Brain microvascular endothelial cell (primary cell): ENCODE measurements at regions not wholly inside any gene's neighbourhood (a gene's known extent, or its start where the extent isn't known, plus 50 kb on each side); places are given as distances from the start of the nearest gene placed in this dataset.

Experiments used
- DNase-seq: peaks from one replicate; pipeline ENCODE4 v3.0.0-alpha.2; 2020
- H3K27ac ChIP-seq: fragments of 250-450 bp; sonication (Bioruptor Pico); 2 replicates; pipeline ENCODE4 v1.5.1; 2020; ENCODE audit warnings: mild to moderate bottlenecking, moderate library complexity
- H3K27me3 ChIP-seq: fragments of 250-450 bp; sonication (Bioruptor Pico); replicated peaks from 2 replicates; pipeline ENCODE4 v1.5.1; 2020; ENCODE audit warnings: mild to moderate bottlenecking
- H3K36me3 ChIP-seq: fragments of 250-450 bp; sonication (Bioruptor Pico); replicated peaks from 2 replicates; pipeline ENCODE4 v1.5.1; 2020; ENCODE audit warnings: mild to moderate bottlenecking
- H3K4me3 ChIP-seq: 2 replicates; pipeline ENCODE4 v1.5.1; 2011; ENCODE audit warnings: low read depth, mild to moderate bottlenecking, control low read depth, low read length, moderate library complexity
- in situ Hi-C: cut with HindIII; loops from 2 replicates; pipeline ENCODE4 v1.10.0; 2017; ENCODE audit warnings: low sequenced_read_pairs, low pct_ligation_motif_present
- TF ChIP-seq, protein P1 (sequence below): IDR thresholded peaks from 2 replicates; pipeline ENCODE4 v1.5.1; 2011; ENCODE audit warnings: low read depth, mild to moderate bottlenecking, moderate library complexity, low read length, control low read depth, inconsistent platforms; ENCODE audit errors: missing control alignments

DNA sequence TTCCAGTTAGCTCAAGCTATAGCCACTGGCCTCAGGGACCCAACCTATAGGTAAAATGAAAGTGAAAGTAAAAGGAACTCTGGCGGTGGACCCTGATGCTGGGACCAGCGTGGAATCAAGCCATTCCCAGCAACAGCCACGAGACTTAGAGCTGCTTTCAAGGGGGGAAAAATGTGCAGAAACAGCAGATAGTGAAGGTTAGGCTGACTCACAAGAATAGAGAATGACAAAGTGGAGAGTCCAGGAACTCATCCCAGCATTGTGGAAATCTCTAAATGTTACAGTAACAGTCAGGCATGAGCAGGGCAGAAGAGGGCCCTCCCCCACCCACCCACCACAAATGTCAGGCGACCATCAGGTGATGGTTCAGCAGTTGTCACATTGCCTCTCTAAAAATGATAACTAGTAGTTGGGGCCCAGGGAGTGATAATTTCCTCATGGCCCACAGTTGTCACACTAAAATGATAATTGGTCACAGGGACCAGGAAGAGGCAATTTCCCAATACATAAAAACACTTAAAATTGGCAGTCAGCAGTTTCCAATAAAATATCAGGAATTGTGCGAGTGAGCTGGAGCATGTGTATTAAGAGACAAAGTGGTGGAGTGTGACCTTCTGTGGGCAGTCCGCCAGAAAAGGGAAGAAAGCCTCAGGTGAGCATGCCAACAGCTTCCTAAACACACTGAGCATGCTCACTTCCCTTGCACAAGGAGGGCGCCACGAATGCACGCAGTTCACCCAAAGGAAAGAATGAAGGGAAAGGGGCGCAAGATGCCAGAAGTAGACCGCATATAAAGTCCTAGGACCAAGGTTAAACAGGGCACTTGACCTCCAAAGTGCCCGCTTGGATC is 129.8 kb upstream of the PPP1R3A start:
- Histone ChIP-seq H3K27me3 (no peaks in the 10 kb centered on the region), H3K36me3 (no peaks in the 10 kb centered on the region), H3K27ac (peak overlapping the region; percentile 51), H3K4me3 (no peak overlapping the region)
- in situ Hi-C loops: no loop called here
- TF ChIP-seq, protein P1, sequence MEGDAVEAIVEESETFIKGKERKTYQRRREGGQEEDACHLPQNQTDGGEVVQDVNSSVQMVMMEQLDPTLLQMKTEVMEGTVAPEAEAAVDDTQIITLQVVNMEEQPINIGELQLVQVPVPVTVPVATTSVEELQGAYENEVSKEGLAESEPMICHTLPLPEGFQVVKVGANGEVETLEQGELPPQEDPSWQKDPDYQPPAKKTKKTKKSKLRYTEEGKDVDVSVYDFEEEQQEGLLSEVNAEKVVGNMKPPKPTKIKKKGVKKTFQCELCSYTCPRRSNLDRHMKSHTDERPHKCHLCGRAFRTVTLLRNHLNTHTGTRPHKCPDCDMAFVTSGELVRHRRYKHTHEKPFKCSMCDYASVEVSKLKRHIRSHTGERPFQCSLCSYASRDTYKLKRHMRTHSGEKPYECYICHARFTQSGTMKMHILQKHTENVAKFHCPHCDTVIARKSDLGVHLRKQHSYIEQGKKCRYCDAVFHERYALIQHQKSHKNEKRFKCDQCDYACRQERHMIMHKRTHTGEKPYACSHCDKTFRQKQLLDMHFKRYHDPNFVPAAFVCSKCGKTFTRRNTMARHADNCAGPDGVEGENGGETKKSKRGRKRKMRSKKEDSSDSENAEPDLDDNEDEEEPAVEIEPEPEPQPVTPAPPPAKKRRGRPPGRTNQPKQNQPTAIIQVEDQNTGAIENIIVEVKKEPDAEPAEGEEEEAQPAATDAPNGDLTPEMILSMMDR: no peak
- DNase-seq: peak; percentile 32

DNA sequence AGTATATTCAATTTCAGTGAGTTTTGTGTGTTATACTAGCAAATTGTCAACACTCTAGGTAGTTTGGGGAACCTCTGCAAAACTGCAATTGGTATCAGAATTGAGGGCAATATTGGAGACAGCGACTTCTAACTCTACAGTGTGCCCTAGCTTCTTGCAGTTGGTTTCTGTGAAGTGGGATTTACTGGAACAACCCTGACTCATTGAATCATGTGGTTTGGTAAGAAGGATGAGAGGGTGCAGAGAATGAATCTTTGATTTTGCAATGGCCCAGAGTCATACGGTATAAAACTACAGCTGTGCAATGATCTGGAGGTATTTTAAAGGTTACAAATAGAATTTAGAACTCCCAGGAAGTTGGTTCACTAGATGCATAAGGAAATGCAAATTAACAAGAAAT is 129.1 kb upstream of the PPP1R3A start:
- Histone ChIP-seq H3K27me3 (no peaks in the 10 kb centered on the region), H3K27ac (peak overlapping the region; percentile 51), H3K36me3 (no peaks in the 10 kb centered on the region), H3K4me3 (no peak overlapping the region)
- TF ChIP-seq, protein P1: no peak
- in situ Hi-C loops: no loop called here
- peak; percentile 60 for DNase-seq

DNA sequence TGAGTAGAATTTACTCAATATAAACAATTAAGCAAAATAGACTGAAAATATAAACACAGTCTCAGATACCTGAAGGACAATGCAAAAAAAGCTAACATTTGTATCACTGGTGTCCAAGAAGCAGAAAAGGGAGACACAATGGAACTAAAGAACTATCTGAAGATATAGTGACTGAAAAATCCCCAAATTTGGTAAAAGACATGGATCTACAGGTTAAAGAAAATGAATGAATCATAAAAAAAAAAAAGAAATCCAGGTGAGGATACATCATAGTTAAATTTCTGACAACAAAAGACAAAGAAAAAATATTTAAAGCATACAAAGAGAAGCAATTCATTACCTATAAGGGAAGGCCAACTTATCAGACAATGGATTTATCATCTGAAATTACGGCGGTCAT is 114.7 kb upstream of the PPP1R3A start:
- no peaks in the 10 kb centered on the region for H3K27me3 ChIP-seq
- no peaks in the 10 kb centered on the region for H3K36me3 ChIP-seq
- no peak overlapping the region for H3K27ac ChIP-seq
- TF ChIP-seq, protein P1: no peak
- H3K4me3 ChIP-seq: no peak overlapping the region
- in situ Hi-C loops: no loop called here
- DNase-seq: no peak

DNA sequence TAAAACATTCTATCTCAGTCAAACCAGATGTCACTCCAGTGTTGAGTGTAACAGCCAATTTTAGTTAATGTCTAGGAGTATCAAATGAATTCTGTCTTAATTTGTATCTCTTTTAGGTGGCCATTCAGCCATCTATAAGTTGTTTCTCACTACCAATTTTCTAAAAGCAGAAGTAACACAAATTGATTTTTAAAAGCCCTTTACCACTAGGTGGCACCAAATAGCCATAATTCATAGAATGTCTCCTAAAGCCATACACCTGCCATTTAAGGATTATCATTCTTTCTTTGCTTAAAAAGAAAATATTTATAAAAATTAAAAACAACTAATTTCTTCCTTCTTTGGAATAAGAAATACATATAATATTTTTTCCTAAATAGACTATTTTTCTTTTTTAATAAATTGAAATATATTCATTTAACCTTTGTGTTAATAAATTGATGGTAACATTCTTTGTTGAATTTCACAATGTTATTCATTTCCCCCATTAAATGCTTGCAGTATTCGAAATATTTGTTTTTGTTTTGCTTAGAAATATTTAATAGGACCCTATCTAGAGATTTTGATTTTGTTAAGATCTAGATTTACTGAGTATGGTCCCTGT is 107.8 kb upstream of the PPP1R3A start:
- H3K36me3 ChIP-seq: no peaks in the 10 kb centered on the region
- H3K27ac ChIP-seq: no peak overlapping the region
- TF ChIP-seq, protein P1: peak; percentile 35
- H3K4me3 ChIP-seq: no peak overlapping the region
- in situ Hi-C loops: no loop called here
- H3K27me3 ChIP-seq: no peaks in the 10 kb centered on the region
- peak; percentile 41 for DNase-seq

DNA sequence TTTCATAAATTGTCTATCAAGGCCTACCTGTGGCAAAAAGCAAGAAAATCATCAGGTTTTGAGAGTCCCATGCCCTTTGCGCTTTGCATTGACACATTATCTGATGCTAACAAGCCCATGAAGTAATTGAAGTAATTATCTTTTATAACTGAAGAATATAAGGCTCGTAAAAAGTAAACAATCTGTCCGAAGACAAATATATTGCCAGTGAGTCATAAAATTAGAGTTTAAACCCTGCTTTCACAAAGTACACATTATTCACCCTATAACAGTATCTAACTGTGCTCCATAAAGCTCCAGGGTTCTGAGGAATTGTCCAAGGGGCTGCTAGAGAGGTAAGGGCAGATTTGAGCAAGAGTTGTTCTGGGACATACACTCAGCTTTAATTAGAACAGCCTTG is 102.3 kb upstream of the PPP1R3A start:
- H3K27ac ChIP-seq: no peak overlapping the region
- no peaks in the 10 kb centered on the region for H3K27me3 ChIP-seq
- H3K4me3 ChIP-seq: no peak overlapping the region
- DNase-seq: no peak
- in situ Hi-C loops: no loop called here
- H3K36me3 ChIP-seq: no peaks in the 10 kb centered on the region
- TF ChIP-seq, protein P1: no peak
